SU-DHL-6 (cell line): ENCODE measurements at regions not wholly inside any gene's neighbourhood (a gene's known extent, or its start where the extent isn't known, plus 50 kb on each side); places are given as distances from the start of the nearest gene placed in this dataset.

ENCODE experiments used
- H2AFZ ChIP-seq: fragments of 200-600 bp; sonication (generic); 2 replicates; pipeline ENCODE4 v1.6.1; 2014; ENCODE audit warnings: low read depth, mild to moderate bottlenecking, moderate library complexity, mixed read lengths, antibody characterized with exemption, low read length; ENCODE audit not compliant: severe bottlenecking
- H3F3A ChIP-seq: fragments of 200-600 bp; shearing (Covaris generic); 2 replicates; pipeline ENCODE4 v1.6.0; 2016; ENCODE audit warnings: antibody characterized with exemption, mild to moderate bottlenecking; ENCODE audit not compliant: insufficient read depth
- H3K27ac ChIP-seq: fragments of 200-600 bp; sonication (generic); 2 replicates; pipeline ENCODE4 v1.5.1; 2016; ENCODE audit warnings: low read depth, mild to moderate bottlenecking, low read length, moderate library complexity, mixed read lengths
- H3K27me3 ChIP-seq: fragments of 200-600 bp; sonication (generic), shearing (Covaris generic); 2 replicates; pipeline ENCODE4 v1.6.0; 2014; ENCODE audit warnings: mild to moderate bottlenecking, low read length
- H3K36me3 ChIP-seq: fragments of 200-600 bp; sonication (generic); 2 replicates; pipeline ENCODE4 v1.6.1; 2014; ENCODE audit warnings: mild to moderate bottlenecking, low read length, mixed read lengths
- H3K4me2 ChIP-seq: fragments of 300-600, 200-600 bp; shearing (Covaris generic), sonication (generic); 2 replicates; pipeline ENCODE4 v1.6.0; 2014; ENCODE audit warnings: low read length, low read depth, mild to moderate bottlenecking; ENCODE audit not compliant: poor library complexity, severe bottlenecking
- H3K4me3 ChIP-seq: fragments of 200-600 bp; sonication (generic); 2 replicates; pipeline ENCODE4 v1.5.1; 2014; ENCODE audit warnings: antibody characterized with exemption, low read length, mild to moderate bottlenecking, mixed read lengths; ENCODE audit not compliant: insufficient read depth, poor library complexity, severe bottlenecking
- H3K79me2 ChIP-seq: fragments of 200-600 bp; sonication (generic); 2 replicates; pipeline ENCODE4 v1.6.1; 2014; ENCODE audit warnings: mild to moderate bottlenecking, low read length, moderate library complexity; ENCODE audit not compliant: insufficient read depth
- H3K9ac ChIP-seq: fragments of 200-600 bp; sonication (generic); 2 replicates; pipeline ENCODE4 v1.7.0; 2014; ENCODE audit warnings: mild to moderate bottlenecking, low read length
- H3K9me2 ChIP-seq: fragments of 200-600 bp; sonication (generic); replicated peaks from 2 replicates; pipeline ENCODE4 v1.6.1; 2014; ENCODE audit warnings: low read length; ENCODE audit not compliant: insufficient read depth
- H3K9me3 ChIP-seq: fragments of 200-600 bp; sonication (generic); 2 replicates; pipeline ENCODE4 v1.6.1; 2014; ENCODE audit warnings: low read length, mixed read lengths; ENCODE audit not compliant: insufficient read depth
- H4K20me1 ChIP-seq: fragments of 200-600 bp; sonication (generic); 2 replicates; pipeline ENCODE4 v1.6.1; 2014; ENCODE audit warnings: low read depth, mild to moderate bottlenecking, antibody characterized with exemption, low read length, moderate library complexity, mixed read lengths
- CTCF ChIP-seq: fragments of 200-600 bp; sonication (generic); IDR thresholded peaks from one replicate; pipeline ENCODE4 v1.5.1; 2017; ENCODE audit warnings: antibody characterized with exemption, mild to moderate bottlenecking, low read length, moderate library complexity; ENCODE audit not compliant: insufficient read depth, poor library complexity, severe bottlenecking
- EZH2phosphoT487 ChIP-seq: fragments of 200-600 bp; sonication (generic), shearing (Covaris generic); conservative IDR thresholded peaks from 2 replicates; pipeline ENCODE4 v1.6.1; 2018; ENCODE audit warnings: mild to moderate bottlenecking, antibody characterized with exemption, low read length, moderate library complexity, mixed read lengths

DNA sequence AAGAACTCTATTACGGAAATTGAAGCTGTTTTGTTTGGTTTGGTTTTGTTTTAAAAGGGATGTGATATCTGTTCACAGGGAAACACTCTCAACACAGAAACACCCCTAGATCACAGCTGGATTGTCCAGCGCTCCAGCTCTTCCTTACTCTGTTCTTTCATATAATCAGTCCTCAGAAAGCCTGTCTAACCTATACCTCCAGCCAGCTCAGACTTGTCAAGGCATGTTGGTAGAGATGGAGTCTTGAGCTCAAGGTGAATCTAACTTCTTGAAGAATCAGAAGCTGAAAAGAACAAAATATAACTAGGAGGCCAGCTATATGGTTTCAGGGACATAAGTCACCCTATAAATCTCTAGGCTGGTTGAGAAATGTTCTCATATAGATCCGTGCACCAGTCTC lies 110.2 kb upstream of the EPHA3 start:
- TF ChIP-seq CTCF, result no peak
- TF ChIP-seq EZH2phosphoT487, result no peak
- Histone ChIP-seq H2AFZ (no peak overlapping the region), H3K9me3 (no peaks in the 10 kb centered on the region), H3K9ac (no peak overlapping the region), H3K4me2 (no peak overlapping the region), H3K27ac (no peak overlapping the region), H3K79me2 (no peaks in the 10 kb centered on the region), H3K36me3 (no peaks in the 10 kb centered on the region), H3K27me3 (no peaks in the 10 kb centered on the region), H3F3A (no peaks in the 10 kb centered on the region), H3K9me2 (no peaks in the 10 kb centered on the region), H3K4me3 (no peak overlapping the region), H4K20me1 (no peaks in the 10 kb centered on the region)

- H3F3A ChIP-seq, result no peaks in the 10 kb centered on the region
- no peak overlapping the region for H2AFZ ChIP-seq
- H3K9me3 ChIP-seq, result no peaks in the 10 kb centered on the region
- no peaks in the 10 kb centered on the region for H3K36me3 ChIP-seq
- H4K20me1 ChIP-seq, result no peaks in the 10 kb centered on the region
- no peaks in the 10 kb centered on the region for H3K27me3 ChIP-seq
- no peaks in the 10 kb centered on the region for H3K79me2 ChIP-seq
- no peak overlapping the region for H3K9ac ChIP-seq
- no peak overlapping the region for H3K4me3 ChIP-seq
- H3K9me2 ChIP-seq, result no peaks in the 10 kb centered on the region
- TF ChIP-seq EZH2phosphoT487 (no peak), CTCF (no peak)
- no peak overlapping the region for H3K27ac ChIP-seq
- no peak overlapping the region for H3K4me2 ChIP-seq
Measured at GRCh38 chr3:89000886-89001285, 106.5 kb upstream of the EPHA3 start.

DNA sequence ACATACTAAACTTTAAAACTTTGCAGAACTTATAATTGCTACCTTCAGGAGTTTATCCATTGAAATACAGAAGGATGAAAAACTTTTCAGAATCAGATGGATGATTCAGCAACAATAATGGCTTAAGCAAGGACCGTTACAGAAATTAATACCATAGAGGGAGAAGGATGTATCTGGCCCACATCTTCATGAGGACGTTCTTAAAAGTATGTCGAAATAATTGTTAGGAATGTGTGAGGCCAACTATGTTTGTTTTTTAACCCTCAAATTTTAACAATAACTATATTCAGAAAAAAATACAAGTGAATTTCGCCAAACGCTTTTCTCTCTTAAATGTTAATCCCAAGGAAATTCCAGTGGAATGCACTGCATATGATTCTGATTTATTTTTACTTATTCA lies 105.2 kb upstream of the EPHA3 start:
- Histone ChIP-seq H3K9ac (no peak overlapping the region), H4K20me1 (no peaks in the 10 kb centered on the region), H3K4me2 (no peak overlapping the region), H3F3A (no peaks in the 10 kb centered on the region), H3K4me3 (no peak overlapping the region), H3K79me2 (no peaks in the 10 kb centered on the region), H3K36me3 (no peaks in the 10 kb centered on the region), H3K9me2 (no peaks in the 10 kb centered on the region), H2AFZ (no peak overlapping the region), H3K27ac (no peak overlapping the region), H3K27me3 (no peaks in the 10 kb centered on the region), H3K9me3 (no peaks in the 10 kb centered on the region)
- TF ChIP-seq EZH2phosphoT487, result no peak
- no peak for TF ChIP-seq CTCF

- Histone ChIP-seq H3K9ac (no peak overlapping the region), H3K36me3 (no peaks in the 10 kb centered on the region), H3K27ac (no peak overlapping the region), H3K9me3 (no peaks in the 10 kb centered on the region), H3K4me3 (no peak overlapping the region), H2AFZ (no peak overlapping the region), H3K4me2 (no peak overlapping the region), H3K79me2 (no peaks in the 10 kb centered on the region), H3K9me2 (no peaks in the 10 kb centered on the region), H4K20me1 (no peaks in the 10 kb centered on the region), H3K27me3 (no peaks in the 10 kb centered on the region), H3F3A (no peaks in the 10 kb centered on the region)
- no peak for TF ChIP-seq EZH2phosphoT487
- no peak for TF ChIP-seq CTCF
Measured at GRCh38 chr3:89013536-89013935, 93.9 kb upstream of the EPHA3 start.
